ENCODE measurements at regions not wholly inside any gene's neighbourhood (a gene's known extent, or its start where the extent isn't known, plus 50 kb on each side); places are given as distances from the start of the nearest gene placed in this dataset.

DNA sequence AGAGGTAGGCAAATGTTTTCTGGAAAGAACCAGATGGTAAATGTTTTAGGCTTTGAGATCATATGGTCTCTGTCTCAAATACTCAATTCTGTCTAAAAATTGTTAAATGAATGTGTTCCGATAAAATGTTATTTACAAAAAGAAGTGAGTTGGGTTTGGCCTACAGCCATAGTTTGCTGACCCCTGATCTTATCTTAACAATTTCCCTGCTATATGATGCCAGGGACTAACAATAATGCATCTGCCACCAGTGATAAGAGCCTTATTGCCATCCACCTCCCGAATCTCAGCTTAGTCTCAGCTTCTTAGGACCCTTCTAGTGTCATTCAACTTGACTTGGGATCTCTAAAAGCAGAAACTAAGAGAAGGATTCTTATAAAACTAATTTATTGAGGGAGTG lies 208.5 kb upstream of the ADGRL2 start:
- no peaks in the 10 kb centered on the region for H3K36me3 ChIP-seq (ENCODE audit: control insufficient read depth in 2 of 4, insufficient read depth in 4 of 4, low read length in 3 of 4)
- H3K23me2 ChIP-seq (ENCODE audit: low read depth, low read length): no peaks in the 10 kb centered on the region
- H3K14ac ChIP-seq (ENCODE audit: insufficient read length): no peak overlapping the region
- WGBS, 2 experiments (ENCODE audit: extremely low coverage in 1 of 2, insufficient coverage in 1 of 2, insufficient read length in 1 of 2, insufficient replicate concordance in 2 of 2, low coverage in 1 of 2, low lambda C conversion rate in 2 of 2, missing lambda C conversion rate in 1 of 2): 91% methylated on average over 2 of the region's 2 CpGs; no CpG with 5 or more reads in 1 of the 2 experiments
- H2BK12ac ChIP-seq (ENCODE audit: low read depth, low read length): no peak overlapping the region
- H2AK5ac ChIP-seq (ENCODE audit: low read depth, low read length): no peak overlapping the region
- H3K27me3 ChIP-seq (replicated peaks in 1 of 4; ENCODE audit: control insufficient read depth in 3 of 4, extremely low read depth in 1 of 4, insufficient read depth in 3 of 4, low read length in 3 of 4): no peaks in the 10 kb centered on the region
- no peak overlapping the region for H2BK5ac ChIP-seq (ENCODE audit: low read depth, low read length)
- no peak overlapping the region for H3K18ac ChIP-seq (ENCODE audit: extremely low read depth, low read length)
- H3K9me3 ChIP-seq (ENCODE audit: insufficient read depth in 2 of 2, low read depth in 1 of 2, low read length in 1 of 2): no peaks in the 10 kb centered on the region; a peak in 1 of 4 replicates
- H4K20me1 ChIP-seq (replicated peaks in 1 of 2; ENCODE audit: control insufficient read depth in 1 of 2, insufficient read depth in 2 of 2, low read length in 2 of 2): no peaks in the 10 kb centered on the region
- TF ChIP-seq JUN (IDR thresholded peaks at IDR 0.05; ENCODE audit: low read depth, low read length): no peak
- no peak for TF ChIP-seq TBP (IDR thresholded peaks at IDR 0.05; ENCODE audit: low read depth, low read length)
- TF ChIP-seq TEAD4 (IDR thresholded peaks at IDR 0.05; ENCODE audit: low read depth, low read length): no peak
- H3K23ac ChIP-seq (ENCODE audit: insufficient read length): no peak overlapping the region
- H4K5ac ChIP-seq (ENCODE audit: insufficient read length, low read depth, low read length): no peak overlapping the region
- no peak overlapping the region for H4K8ac ChIP-seq (ENCODE audit: extremely low read depth, insufficient read depth, low read length)
- FAIRE-seq: no peak
- H3K4ac ChIP-seq (replicated peaks; ENCODE audit: insufficient read length, low read depth, low read length): no peak overlapping the region
- no peaks in the 10 kb centered on the region for H3K79me1 ChIP-seq (ENCODE audit: low read depth, low read length)
- no peak overlapping the region for H2BK15ac ChIP-seq (ENCODE audit: low read length)
- CTCF ChIA-PET (ENCODE audit: partially characterized antibody): interaction anchor here (1.0 to 1.4 kb wide), 2 partner anchors 12 to 189 kb away, joined by 3 to 4 read pairs; no protein-coding TSS in a partner anchor
- no peaks in the 10 kb centered on the region; a peak in 1 of 7 replicates for H3K4me1 ChIP-seq (replicated peaks in 1 of 4; ENCODE audit: control insufficient read depth in 3 of 4, insufficient read depth in 4 of 4, low read length in 3 of 4)
- H3K4me3 ChIP-seq (ENCODE audit: extremely low read depth in 1 of 4, insufficient read depth in 2 of 4, low read depth in 3 of 4, low read length in 4 of 4): no peak overlapping the region
- no peak overlapping the region for H3K27ac ChIP-seq (ENCODE audit: low read depth, low read length)
- H3K4me2 ChIP-seq (ENCODE audit: insufficient read depth in 1 of 2, low read depth in 2 of 2, low read length in 2 of 2): no peak overlapping the region
- H4K91ac ChIP-seq (replicated peaks; ENCODE audit: insufficient read length, low read length): no peak overlapping the region
- no peak overlapping the region for H3K9ac ChIP-seq (replicated peaks in 1 of 4; ENCODE audit: extremely low read depth in 1 of 4, low read depth in 3 of 4, low read length in 3 of 4)
- no peak overlapping the region for H2BK120ac ChIP-seq (replicated peaks; ENCODE audit: low read depth, low read length)
- POLR2A ChIA-PET (ENCODE audit: partially characterized antibody): no interaction called here
- no peak overlapping the region for H2BK20ac ChIP-seq (ENCODE audit: low read length)
- H2AFZ ChIP-seq (ENCODE audit: low read length): no peak overlapping the region
- H3K79me2 ChIP-seq (ENCODE audit: control insufficient read depth in 1 of 2, insufficient read depth in 2 of 2, low read length in 2 of 2): no peaks in the 10 kb centered on the region
- H3K56ac ChIP-seq (replicated peaks; ENCODE audit: insufficient read length, low read depth, low read length): no peak overlapping the region
- DNase-seq (ENCODE audit: low read depth in 1 of 2, low spot score in 2 of 2): no peak

Measured in H1 (cell line).